ENCODE measurements at regions not wholly inside any gene's neighbourhood (a gene's known extent, or its start where the extent isn't known, plus 50 kb on each side); places are given as distances from the start of the nearest gene placed in this dataset.
A peak's percentile ranks its signal among the peaks of the same experiment; 100 is the strongest.

DNA sequence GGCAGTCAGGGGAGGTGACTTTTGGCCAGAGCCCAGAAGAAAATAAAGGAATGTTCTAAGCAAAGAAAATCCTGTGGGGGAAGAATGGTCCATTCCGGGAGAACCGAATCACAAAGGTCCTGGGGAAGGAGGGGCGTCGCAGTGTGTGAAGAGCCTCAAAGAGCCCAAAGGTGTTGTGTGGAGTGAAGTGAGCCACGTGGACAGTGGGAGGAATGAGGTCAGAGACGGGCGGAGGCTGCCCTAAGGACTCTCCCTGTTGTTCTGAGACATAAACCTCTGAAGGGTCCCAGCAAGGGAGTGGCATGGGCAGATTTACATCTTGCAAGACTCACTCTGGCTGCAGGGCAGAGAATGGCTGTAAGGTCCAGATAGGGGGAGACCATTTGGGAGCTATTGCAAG, 91.3 kb upstream of the SEC11C start:
- no peak for TF ChIP-seq EP300 (IDR thresholded peaks at IDR 0.05)
- no peak for TF ChIP-seq POLR2A (IDR thresholded peaks at IDR 0.05)
- TF ChIP-seq, protein P1, sequence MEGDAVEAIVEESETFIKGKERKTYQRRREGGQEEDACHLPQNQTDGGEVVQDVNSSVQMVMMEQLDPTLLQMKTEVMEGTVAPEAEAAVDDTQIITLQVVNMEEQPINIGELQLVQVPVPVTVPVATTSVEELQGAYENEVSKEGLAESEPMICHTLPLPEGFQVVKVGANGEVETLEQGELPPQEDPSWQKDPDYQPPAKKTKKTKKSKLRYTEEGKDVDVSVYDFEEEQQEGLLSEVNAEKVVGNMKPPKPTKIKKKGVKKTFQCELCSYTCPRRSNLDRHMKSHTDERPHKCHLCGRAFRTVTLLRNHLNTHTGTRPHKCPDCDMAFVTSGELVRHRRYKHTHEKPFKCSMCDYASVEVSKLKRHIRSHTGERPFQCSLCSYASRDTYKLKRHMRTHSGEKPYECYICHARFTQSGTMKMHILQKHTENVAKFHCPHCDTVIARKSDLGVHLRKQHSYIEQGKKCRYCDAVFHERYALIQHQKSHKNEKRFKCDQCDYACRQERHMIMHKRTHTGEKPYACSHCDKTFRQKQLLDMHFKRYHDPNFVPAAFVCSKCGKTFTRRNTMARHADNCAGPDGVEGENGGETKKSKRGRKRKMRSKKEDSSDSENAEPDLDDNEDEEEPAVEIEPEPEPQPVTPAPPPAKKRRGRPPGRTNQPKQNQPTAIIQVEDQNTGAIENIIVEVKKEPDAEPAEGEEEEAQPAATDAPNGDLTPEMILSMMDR (IDR thresholded peaks at IDR 0.05) = no peak
- no peak for TF ChIP-seq POLR2AphosphoS5 (IDR thresholded peaks at IDR 0.05)
- 56 to 68% methylated on average over 7 of the region's 7 CpGs for WGBS, 2 donors
- peak in 1 of 2 donors; percentile 9 for ATAC-seq (ENCODE audit: low FRiP score in 2 of 2)
- no peaks in the 10 kb centered on the region for H3K36me3 ChIP-seq
- H3K4me3 ChIP-seq = no peak overlapping the region
- no peak overlapping the region for H3K27ac ChIP-seq
- peaks cover 0 to 5% (median 0%) of the 10 kb centered on the region in 4 donors for H3K4me1 ChIP-seq
- no peak for DNase-seq
- H3K27me3 ChIP-seq = no peaks in the 10 kb centered on the region
- no peaks in the 10 kb centered on the region for H3K9me3 ChIP-seq

DNA sequence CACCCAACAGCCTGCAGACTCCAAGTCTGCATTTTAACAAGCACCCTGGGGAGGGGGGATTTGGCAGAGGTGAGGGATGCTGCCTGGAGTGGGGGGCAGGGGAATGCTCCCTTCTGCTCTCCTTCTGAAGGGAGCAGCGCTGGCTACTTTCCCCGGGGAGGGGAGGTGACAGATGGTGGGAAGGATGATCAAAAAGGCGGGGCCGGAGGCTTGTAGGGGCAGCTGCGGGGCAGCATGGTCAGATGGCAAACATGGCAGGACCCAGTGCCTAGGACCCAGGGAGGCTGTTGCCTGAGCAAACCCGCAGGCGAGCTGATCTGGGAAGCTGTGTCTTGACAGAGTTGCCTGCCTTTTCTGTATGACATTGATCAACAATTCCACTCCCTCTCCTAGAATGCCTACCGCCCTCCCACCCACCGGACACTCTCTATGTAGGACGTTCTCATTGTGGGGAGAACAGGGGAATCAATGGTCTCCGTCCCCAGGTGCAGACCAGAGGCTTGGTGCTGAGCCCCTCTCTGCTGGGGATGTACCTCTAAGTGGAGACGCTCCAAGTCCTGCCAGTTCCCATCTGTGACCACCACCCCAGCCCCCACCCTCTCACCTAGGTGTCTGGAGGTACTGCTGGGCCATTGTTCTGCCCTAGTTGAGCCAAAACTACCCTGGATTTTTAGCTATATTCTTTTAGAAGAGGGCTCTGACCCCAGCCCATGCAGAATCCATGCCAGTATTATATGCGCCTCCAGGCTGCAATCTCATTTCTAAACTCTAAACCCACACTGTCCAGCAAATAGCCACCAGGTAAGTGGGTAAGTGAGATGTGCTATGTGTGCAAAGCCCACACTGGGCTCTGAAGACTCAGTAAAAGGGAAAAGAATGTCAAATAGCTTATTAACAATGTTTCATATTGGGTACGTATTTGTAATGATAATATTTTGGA, 89.7 kb upstream of the SEC11C start:
- H3K27ac ChIP-seq = no peak overlapping the region
- WGBS, 2 donors = 71 to 73% methylated on average over 9 to 14 of the region's 14 CpGs
- no peaks in the 10 kb centered on the region for H3K9me3 ChIP-seq
- DNase-seq (no peak), ATAC-seq (ENCODE audit: low FRiP score in 2 of 2) (no peak)
- TF ChIP-seq POLR2A (IDR thresholded peaks at IDR 0.05) = no peak
- TF ChIP-seq, protein P1 (IDR thresholded peaks at IDR 0.05) = no peak
- TF ChIP-seq EP300 (IDR thresholded peaks at IDR 0.05) = no peak
- no peak for TF ChIP-seq POLR2AphosphoS5 (IDR thresholded peaks at IDR 0.05)
- H3K4me1 ChIP-seq = peaks cover 0 to 7% (median 0%) of the 10 kb centered on the region in 4 donors
- H3K36me3 ChIP-seq = no peaks in the 10 kb centered on the region
- H3K4me3 ChIP-seq = no peak overlapping the region
- H3K27me3 ChIP-seq = no peaks in the 10 kb centered on the region

DNA sequence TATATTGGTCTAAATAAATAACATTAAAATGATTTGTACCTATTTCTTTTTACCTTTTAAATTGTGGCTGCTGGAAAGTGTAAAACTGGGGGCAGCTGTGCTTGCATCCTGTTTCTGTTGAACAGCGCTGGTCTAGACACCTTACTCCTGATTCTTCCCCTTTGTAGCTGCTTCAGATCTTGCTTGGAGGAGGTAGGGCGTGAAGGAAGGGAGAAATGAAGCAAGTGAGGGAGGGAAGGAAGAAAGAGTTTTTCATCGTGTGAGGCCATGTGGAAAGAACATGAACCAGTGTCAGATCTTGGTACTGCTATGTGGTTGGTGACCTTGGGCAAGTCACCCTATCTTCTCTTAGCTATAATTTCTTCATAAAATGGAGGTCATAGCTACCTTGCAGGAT, 89.0 kb upstream of the SEC11C start:
- ATAC-seq (ENCODE audit: low FRiP score in 2 of 2) (no peak), DNase-seq (no peak)
- 80 to 81% methylated on average over 3 of the region's 3 CpGs for WGBS, 2 donors
- Histone ChIP-seq H3K4me1 (peaks cover 0 to 7% (median 0%) of the 10 kb centered on the region in 4 donors), H3K9me3 (no peaks in the 10 kb centered on the region), H3K27me3 (no peaks in the 10 kb centered on the region), H3K36me3 (no peaks in the 10 kb centered on the region), H3K27ac (no peak overlapping the region), H3K4me3 (no peak overlapping the region)
- TF ChIP-seq, protein P1 (IDR thresholded peaks at IDR 0.05) = no peak

GRCh38 chr18:59051470-59052165, 88.1 kb upstream of the SEC11C start:
- Histone ChIP-seq H3K27ac (no peak overlapping the region), H3K4me1 (peaks cover 0 to 7% (median under 1%) of the 10 kb centered on the region in 4 donors), H3K4me3 (no peak overlapping the region), H3K36me3 (no peaks in the 10 kb centered on the region), H3K9me3 (no peaks in the 10 kb centered on the region), H3K27me3 (no peaks in the 10 kb centered on the region)
- peak in 1 of 2 donors; percentile 20 for ATAC-seq (ENCODE audit: low FRiP score in 2 of 2)
- no peak for DNase-seq
- TF ChIP-seq EP300 (IDR thresholded peaks at IDR 0.05) (no peak), POLR2AphosphoS5 (IDR thresholded peaks at IDR 0.05) (peak in 1 of 2 donors; percentile 66)
- WGBS, 2 donors = 85 to 86% methylated on average over 11 to 12 of the region's 12 CpGs

DNA sequence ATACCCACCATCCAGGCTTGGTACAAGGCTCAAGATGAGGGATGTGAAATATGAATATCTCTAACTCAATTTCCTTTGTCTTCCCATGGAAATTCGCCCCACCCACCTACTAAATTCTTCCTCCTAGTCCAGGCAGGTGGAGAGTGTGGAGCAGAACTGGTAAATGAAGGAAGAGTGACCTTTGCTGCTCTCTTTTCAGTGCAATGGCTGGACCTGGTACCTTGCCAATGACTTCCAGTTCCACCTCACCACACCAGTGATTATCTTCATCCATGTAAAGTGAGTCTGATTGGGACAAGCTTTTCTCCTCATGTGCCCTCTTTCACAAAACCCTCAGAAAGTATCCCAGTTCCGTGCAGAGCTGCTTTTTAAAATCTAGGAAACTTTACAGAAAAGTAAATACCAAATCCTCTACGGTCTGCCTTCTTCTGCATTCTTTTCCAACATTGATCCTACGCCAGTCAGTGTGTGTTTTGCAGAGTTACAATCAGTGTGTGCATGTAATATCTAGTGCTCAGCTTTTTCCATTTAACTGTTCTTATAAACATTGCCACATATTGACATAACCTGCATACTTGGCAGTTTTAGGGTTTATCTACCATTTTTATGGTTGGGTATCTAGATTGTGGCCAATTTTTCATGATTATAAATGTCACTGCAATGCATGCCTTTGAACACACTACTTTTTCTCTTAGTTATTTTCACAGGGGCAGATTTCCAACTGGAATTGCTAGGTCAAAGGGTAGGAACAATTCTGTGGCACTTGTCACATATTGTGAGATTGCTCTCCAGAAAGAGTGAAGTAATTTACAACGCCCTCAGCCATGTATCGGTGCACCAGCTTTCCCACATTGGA, 86.5 kb upstream of the SEC11C start:
- Histone ChIP-seq H3K4me1 (peaks cover 0 to 12% (median 2%) of the 10 kb centered on the region in 4 donors), H3K9me3 (no peaks in the 10 kb centered on the region), H3K27me3 (no peaks in the 10 kb centered on the region), H3K4me3 (no peak overlapping the region), H3K36me3 (no peaks in the 10 kb centered on the region), H3K27ac (no peak overlapping the region)
- DNase-seq (no peak), ATAC-seq (ENCODE audit: low FRiP score in 2 of 2) (no peak)
- TF ChIP-seq, protein P1 (IDR thresholded peaks at IDR 0.05) = no peak
- no peak for TF ChIP-seq POLR2AphosphoS5 (IDR thresholded peaks at IDR 0.05)
- no peak for TF ChIP-seq POLR2A (IDR thresholded peaks at IDR 0.05)
- no peak for TF ChIP-seq EP300 (IDR thresholded peaks at IDR 0.05)
- WGBS, 2 donors = 71 to 74% methylated on average over 6 of the region's 6 CpGs

All from upper lobe of left lung (tissue), 6 donors.